Left renal pelvis (tissue), 4 donors: ENCODE measurements at regions not wholly inside any gene's neighbourhood (a gene's known extent, or its start where the extent isn't known, plus 50 kb on each side); places are given as distances from the start of the nearest gene placed in this dataset.
A peak's percentile ranks its signal among the peaks of the same experiment; 100 is the strongest.

Source experiments
- DNase-seq, 4 donors: peaks; one replicate each; pipeline ENCODE4 v3.0.0-alpha.2; 2013; ENCODE audit warnings: low read depth in 4 of 4, low spot score in 3 of 4

- no peak for DNase-seq
Observed at GRCh38 chr17:77425348-77425747, 284.6 kb downstream of the SEC14L1 start.

GRCh38 chr17:77425791-77426641 is 285.2 kb downstream of the SEC14L1 start:
- no peak for DNase-seq

DNA sequence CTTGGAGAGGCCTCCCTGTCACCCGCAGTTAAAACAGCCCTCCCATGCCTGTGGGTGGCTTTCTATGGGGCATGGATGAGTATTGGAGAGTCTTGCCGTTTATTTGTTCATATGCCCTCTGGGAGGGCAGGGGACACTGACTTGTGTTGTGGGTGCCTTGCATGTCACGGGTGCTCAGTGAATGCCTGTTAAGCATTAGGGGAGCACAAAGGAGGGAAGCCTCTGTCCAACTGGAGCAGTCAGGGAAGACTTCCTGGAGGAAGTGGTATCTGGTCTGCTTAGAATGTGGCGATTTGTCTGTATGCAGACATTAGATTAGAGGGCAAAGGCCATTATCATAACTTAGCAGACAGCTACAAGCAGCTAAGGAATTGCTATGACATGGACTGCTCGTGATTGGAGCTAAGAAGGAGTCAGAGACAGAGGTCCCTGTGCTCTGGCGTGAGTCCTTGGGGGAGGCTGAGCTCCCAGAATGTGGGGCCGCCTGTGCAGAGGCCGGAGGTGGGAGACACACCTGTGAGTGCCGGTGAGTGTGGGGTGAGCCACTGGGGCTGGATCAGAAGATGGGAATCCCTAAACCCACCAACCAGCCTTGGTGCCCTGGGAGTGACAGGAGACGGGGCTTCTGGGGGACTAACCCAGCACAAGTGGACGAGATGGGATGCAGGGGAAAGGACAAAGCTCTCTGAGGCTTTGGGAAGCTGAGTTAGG is 286.1 kb downstream of the SEC14L1 start:
- DNase-seq, result no peak

GRCh38 chr17:77427391-77427991 is 286.7 kb downstream of the SEC14L1 start:
- no peak for DNase-seq

- no peak for DNase-seq
Observed at GRCh38 chr17:77428020-77428748, 287.4 kb downstream of the SEC14L1 start.

GRCh38 chr17:77428749-77429368 is 288.1 kb downstream of the SEC14L1 start:
- DNase-seq, result no peak

DNA sequence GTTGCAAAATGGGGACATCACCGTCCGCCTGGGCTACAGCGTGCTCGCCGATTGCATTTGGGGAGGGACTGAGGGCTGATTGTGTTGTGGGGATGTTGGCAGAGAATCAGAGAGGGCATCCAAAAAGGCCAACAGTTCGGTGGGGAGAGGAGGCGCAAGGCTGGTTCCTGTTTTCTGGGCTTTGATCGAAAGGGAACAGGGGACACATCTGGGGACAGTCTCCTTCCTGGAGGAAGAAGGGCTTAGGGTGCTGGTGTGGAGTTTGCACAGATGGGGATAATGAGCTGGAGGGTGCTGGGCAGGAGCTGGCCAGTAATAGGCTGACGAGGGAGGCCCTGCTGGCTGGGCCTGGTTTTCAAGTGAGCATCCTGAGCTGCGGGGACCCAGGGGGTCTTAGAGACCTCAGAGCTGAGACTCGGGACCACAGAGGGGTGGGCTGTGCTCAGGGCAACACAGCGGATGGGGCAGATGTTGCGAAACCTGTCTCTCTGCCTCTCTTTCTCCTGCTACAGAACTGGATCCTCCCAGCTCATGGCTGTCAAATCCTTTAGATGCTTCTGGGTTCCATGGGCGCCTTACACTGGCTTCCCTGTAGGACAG is 288.7 kb downstream of the SEC14L1 start:
- DNase-seq, result no peak

DNA sequence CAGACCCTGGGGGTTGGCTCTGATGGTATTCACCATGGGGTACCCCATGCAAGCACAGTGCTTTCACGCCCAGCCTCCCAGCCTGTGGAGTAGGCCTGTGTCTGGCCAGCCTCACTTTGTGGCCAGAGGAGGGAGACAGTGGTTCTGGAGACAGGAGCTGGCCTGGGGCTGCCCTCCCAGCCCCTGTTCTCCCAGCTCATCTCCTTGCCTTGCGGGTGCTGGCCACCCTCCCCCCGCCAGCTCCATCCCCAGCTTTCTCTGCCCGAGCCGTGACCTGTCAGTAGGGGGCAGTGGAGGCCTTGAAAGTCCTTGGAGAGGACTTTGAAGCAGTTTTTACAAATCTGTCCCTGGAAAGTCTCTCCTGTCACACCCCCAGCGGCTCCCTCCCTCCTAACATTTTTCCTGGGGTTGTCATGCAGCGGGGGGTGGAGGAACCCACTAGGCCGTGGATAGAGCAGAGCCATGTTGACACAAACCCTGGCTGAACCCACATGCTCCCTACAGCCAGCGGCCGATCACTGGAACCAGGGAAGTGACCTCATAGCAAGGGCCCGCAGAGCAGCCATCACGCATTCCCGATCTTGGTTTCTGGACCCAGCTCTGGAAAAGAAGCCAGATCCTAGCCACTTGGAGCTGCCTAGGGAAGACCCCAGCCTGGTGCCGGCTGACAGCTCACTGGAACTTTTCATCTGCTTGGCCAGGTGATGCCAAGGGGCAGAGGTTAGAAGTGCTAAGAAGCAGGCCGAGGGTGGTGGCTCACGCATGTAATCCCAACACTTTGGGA is 289.4 kb downstream of the SEC14L1 start:
- DNase-seq, result peak in 2 of 4 donors; percentile 80 to 85

DNA sequence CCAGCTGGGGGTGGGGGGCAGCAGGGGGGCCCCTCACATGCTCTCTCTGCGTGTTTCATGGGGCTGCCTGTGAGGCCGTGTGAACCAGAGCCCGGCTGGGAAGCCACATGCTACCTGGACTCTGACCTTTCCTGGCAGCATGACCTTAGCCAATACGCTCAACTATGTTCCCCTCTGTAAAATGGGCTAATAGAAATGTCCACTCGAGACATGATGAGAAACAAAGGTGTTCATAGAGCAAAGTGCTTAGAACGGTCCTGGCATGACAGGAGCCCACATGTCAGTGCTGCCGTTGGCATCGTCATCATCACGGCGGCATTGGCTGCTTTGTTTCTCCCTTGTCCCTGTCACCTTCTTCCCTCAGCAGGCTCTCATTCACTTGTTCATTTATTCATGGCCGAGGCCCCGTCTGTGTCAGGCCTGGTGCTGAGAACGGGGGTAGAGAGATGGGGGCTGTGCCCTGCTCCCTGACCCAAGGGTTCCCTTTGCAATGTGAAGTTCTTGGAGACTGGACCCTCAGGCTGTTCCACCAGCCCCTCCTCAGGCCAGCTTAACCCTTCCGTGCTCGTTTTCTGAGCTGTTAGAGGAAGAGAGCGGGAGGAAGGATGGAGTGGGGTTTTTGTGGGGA is 291.4 kb downstream of the SEC14L1 start:
- DNase-seq, result no peak

- no peak for DNase-seq
Observed at GRCh38 chr17:77432742-77433141, 292.0 kb downstream of the SEC14L1 start.

GRCh38 chr17:77433385-77434135 is 292.8 kb downstream of the SEC14L1 start:
- no peak for DNase-seq

- no peak for DNase-seq
Observed at GRCh38 chr17:77434136-77435114, 293.7 kb downstream of the SEC14L1 start.

GRCh38 chr17:77435272-77436057 is 294.7 kb downstream of the SEC14L1 start:
- no peak for DNase-seq

DNA sequence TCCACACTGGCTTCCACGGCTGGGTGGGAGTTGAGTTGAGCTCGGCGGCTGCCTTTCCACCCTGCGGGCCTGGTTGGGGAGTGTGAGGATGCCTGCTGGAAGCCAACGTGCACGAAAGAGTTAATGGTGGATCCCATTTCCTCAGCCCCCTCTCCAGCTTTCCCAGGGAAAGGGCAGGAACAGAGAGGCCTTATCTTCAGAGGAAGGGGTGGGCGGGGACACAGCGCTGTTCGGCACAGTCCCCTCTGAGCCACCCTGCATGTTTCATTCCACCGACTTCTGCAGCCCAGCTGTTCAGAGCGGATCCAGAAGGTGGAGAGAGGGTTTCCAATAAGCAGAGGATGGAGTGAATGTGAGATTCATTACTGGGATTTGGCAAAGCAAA is 295.3 kb downstream of the SEC14L1 start:
- no peak for DNase-seq

DNA sequence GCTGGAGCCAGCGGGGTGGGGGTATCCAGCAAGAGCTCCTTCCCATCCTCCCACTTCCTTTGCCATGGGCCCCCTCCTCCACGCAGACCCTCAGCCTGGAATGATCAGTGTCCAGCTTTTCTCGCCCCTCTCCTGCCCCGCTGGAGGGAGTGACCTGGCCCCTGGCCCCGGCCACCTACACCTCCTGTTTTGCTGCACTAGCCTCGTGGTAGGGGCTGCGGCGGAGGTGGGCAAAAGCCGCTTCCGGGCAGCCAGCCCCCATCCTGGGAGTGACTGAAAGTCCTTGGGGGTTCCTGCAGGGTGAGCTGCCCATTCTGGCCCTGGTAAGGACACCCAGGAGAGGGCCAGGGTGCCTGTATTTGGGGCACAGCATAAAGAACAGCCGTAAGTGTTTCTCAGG is 295.7 kb downstream of the SEC14L1 start:
- no peak for DNase-seq

DNA sequence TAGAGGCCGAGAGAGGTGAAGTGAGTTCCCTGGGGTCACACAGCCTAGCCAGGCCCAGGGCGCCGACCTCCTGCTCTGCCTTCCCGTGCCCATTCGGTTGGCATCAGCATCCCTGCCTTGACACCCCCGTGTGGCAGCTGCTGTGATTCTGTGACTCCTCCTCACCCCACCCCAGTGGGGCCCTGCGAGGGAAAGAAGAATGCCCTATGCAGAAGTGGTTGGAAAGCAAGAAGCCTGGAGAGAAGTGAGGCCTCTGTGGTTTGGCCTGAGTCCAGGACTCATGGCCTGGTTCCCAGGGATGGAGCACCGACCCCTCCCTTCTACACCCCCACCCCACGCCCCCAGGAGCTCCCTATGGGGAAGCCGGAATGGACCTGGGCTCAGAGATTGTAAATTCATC is 296.2 kb downstream of the SEC14L1 start:
- DNase-seq, result no peak
